ENCODE measurements at regions not wholly inside any gene's neighbourhood (a gene's known extent, or its start where the extent isn't known, plus 50 kb on each side); places are given as distances from the start of the nearest gene placed in this dataset.
"Not testable (repeated sequence)": the region's sequence is repeated elsewhere in the genome, so short reads cannot be mapped to it uniquely, and the experiment has no call there.

DNA sequence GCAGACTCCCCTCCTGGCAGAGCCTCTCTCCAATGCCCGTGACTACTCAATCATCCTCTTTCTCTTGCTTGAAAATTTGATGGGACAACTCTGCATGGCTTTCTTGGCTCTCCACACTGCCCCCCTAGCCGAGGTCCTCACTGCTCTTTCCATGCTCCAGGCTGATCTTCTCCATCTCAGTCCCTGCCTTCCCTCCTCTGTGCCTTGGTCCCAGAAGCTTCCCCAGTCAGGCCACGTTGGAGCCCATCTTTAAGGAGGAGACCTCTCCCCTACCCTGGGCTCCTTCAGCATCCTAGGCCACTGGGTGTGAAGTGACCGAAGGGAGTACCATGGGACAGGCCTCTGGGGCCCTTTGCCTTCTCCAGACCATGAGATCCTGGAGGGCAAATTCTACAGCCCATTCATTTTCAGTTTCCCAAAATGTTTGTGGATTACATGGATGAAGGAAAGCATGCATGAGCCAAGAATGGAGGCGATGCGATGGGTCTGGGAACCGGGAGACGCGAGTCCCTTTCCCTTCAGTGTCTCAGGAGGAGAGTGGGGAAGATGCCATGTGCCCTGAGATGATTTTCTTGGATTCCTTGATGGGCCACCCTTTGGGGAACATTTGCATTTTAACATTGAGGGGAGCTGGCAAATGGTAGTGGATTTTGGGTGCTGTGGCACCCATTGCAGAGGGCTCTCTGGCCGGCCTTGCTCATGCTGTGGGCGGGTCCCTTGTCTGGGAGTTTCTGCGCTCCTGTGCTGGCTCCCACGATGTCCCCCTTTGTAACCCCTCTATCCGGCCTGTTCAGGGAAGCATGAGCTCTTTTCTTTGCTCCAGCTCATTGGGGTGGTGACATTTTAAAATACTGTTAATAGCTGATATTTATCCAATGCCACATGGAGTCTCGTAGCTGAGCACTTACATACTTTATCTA, 376.6 kb downstream of the RPS24 start:
- peaks cover 1 to 9% (median 7%) of the 10 kb centered on the region in 3 donors for H3K27me3 Mint-ChIP-seq (ENCODE audit: low read depth in 3 of 3)
- no peak overlapping the region for H3K27ac Mint-ChIP-seq
- DNase-seq = no peak
- H3K36me3 Mint-ChIP-seq = no peaks in the 10 kb centered on the region
- peaks cover 14 to 20% of the 10 kb centered on the region in 2 donors for H3K4me1 Mint-ChIP-seq
- H3K9me3 Mint-ChIP-seq = no peaks in the 10 kb centered on the region
- H3K4me3 Mint-ChIP-seq = no peak overlapping the region

DNA sequence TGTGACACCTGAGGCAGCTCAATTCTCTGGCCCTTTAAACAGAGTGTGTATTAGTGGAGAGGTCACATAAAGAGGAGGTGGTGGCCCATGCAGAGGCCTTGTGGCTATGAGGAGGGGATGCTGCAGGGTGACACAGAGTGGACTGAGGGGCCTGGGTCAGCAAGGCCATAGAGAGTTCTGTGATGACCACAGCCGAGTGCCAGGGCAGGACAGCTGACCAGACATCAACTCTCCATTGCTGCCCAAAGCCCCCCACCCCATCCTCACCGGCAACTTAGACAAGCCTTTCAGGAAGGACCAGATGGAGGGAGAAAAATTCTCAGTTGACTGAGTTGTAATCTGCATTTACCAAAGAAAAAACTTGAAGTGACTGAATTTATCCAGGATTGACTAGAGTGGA, 378.1 kb downstream of the RPS24 start:
- no peak overlapping the region for H3K27ac Mint-ChIP-seq
- DNase-seq = no peak
- H3K9me3 Mint-ChIP-seq = no peaks in the 10 kb centered on the region
- no peak overlapping the region for H3K4me3 Mint-ChIP-seq
- H3K4me1 Mint-ChIP-seq = peaks cover 10 to 14% of the 10 kb centered on the region in 2 donors
- H3K36me3 Mint-ChIP-seq = no peaks in the 10 kb centered on the region
- peaks cover 0 to 6% (median 3%) of the 10 kb centered on the region in 3 donors for H3K27me3 Mint-ChIP-seq (ENCODE audit: low read depth in 3 of 3)

DNA sequence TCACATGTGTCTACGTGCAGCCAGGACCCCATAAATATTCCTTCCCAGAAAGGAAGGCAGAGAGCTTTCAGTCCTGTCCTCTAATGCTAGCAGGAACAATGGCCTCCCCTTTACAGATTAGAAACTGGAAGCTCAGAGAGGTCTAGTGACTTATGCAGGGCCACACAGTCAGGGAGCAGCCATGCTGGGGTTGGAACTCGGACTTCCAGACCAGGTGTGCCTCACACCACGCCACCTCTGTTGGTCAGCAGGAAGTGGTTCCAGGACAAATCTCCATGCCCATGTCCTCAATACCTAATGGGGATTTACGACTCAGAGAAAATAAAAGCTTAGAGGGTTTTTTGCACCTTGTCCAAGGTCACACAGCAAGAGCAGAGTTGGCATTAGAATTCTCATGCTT, 378.9 kb downstream of the RPS24 start:
- DNase-seq = no peak
- Mint-ChIP-seq H3K4me1 (peaks cover 6% of the 10 kb centered on the region in 2 donors), H3K27me3 (ENCODE audit: low read depth in 3 of 3) (peaks cover 0 to 4% (median 2%) of the 10 kb centered on the region in 3 donors), H3K4me3 (no peak overlapping the region), H3K36me3 (no peaks in the 10 kb centered on the region), H3K27ac (no peak overlapping the region), H3K9me3 (no peaks in the 10 kb centered on the region)

DNA sequence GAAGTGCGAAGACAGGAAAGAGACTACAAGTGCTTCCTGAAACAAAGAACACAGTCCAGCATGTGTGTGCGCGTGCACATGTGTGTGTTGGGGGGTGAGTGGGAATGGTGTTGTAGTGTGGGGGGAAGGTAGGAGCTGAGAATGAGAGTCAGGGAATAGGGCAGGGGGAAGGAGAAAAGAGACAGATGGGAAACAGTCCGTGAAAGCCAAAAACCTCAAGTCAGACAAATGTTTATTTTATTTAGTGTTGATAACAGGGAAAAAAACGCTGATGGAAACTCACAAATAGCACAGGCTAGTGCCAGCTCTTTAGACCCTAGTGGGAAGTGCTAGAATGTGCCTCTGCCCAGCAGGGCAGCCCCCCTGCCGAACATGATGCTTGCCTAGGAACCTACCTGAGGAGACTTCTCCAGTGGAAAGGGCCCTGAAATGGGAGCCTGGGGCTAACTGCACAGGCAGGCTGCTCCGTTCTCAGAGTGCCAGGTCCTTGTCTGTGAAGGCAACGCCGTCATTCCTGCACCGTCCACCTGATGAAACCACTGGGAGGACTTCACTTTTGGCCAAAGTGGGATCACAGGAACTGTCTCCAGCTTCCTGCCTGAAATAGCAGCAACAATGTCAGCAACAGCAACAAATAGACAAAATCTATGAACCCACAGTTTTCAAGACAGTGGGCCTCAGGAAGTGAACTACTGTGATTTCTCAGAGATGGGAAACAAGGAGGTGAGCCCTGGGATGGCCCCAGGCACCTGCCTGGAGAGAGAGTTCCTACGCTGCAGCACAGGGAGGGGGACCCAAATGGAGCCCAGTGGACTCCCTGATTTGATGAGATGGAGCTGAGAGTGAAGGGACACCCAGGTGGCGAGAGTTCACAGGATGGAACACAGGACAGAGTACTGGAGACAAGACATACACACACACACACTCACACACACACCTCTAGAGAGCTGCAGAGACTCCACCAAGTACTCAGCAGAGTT, 379.7 kb downstream of the RPS24 start:
- H3K27me3 Mint-ChIP-seq (ENCODE audit: low read depth in 3 of 3) = peaks cover 0 to 4% (median 2%) of the 10 kb centered on the region in 3 donors
- DNase-seq = no peak
- no peak overlapping the region for H3K27ac Mint-ChIP-seq
- no peaks in the 10 kb centered on the region for H3K4me1 Mint-ChIP-seq
- H3K4me3 Mint-ChIP-seq = no peak overlapping the region
- no peaks in the 10 kb centered on the region for H3K36me3 Mint-ChIP-seq
- H3K9me3 Mint-ChIP-seq = no peaks in the 10 kb centered on the region

DNA sequence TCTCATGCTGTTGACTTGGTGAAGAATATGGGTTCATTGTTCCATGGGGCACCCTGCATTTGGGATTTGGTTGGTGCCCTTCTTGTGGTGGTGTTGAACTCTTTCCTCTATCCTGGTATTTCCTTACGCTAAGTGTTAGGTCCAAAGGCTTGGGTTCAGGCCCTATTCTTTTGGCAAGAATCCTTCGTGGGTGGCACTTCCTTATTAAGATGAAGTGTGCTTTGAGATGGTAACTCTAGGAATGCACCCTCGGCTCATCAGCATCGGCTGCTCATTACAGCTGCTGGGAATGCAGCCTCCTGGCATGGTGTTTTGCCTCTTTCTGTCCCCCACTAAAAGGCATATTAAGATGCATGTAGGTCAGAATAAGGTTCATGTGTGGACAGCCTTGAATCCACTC, 380.7 kb downstream of the RPS24 start:
- Mint-ChIP-seq H3K36me3 (no peaks in the 10 kb centered on the region), H3K4me3 (no peak overlapping the region), H3K4me1 (no peaks in the 10 kb centered on the region), H3K27ac (no peak overlapping the region), H3K27me3 (ENCODE audit: low read depth in 3 of 3) (peaks cover 0 to 4% (median 2%) of the 10 kb centered on the region in 3 donors), H3K9me3 (no peaks in the 10 kb centered on the region)
- DNase-seq = no peak

DNA sequence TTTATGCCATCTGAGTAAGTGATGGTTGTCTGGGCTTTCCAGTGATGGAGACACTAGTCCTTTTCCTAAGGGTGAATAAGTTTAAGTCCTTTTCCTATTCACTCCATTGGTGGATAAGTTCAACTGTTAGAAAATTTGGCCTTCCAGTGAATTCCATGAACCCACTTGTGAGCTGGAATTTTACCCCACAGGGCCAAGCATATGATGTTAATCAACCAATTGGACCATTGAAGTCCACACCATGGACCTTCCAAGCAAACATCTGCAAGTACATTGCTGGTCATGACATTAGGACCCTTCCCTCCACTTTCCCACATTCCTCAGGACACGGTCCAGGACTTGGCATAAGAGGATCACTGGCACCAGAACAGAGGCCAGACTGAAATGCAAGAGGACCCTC, 381.4 kb downstream of the RPS24 start:
- H3K36me3 Mint-ChIP-seq = no peaks in the 10 kb centered on the region
- no peaks in the 10 kb centered on the region for H3K9me3 Mint-ChIP-seq
- H3K27ac Mint-ChIP-seq = no peak overlapping the region
- no peak for DNase-seq
- no peaks in the 10 kb centered on the region for H3K4me1 Mint-ChIP-seq
- no peak overlapping the region for H3K4me3 Mint-ChIP-seq
- peaks cover 0 to 4% (median 2%) of the 10 kb centered on the region in 3 donors for H3K27me3 Mint-ChIP-seq (ENCODE audit: low read depth in 3 of 3)

DNA sequence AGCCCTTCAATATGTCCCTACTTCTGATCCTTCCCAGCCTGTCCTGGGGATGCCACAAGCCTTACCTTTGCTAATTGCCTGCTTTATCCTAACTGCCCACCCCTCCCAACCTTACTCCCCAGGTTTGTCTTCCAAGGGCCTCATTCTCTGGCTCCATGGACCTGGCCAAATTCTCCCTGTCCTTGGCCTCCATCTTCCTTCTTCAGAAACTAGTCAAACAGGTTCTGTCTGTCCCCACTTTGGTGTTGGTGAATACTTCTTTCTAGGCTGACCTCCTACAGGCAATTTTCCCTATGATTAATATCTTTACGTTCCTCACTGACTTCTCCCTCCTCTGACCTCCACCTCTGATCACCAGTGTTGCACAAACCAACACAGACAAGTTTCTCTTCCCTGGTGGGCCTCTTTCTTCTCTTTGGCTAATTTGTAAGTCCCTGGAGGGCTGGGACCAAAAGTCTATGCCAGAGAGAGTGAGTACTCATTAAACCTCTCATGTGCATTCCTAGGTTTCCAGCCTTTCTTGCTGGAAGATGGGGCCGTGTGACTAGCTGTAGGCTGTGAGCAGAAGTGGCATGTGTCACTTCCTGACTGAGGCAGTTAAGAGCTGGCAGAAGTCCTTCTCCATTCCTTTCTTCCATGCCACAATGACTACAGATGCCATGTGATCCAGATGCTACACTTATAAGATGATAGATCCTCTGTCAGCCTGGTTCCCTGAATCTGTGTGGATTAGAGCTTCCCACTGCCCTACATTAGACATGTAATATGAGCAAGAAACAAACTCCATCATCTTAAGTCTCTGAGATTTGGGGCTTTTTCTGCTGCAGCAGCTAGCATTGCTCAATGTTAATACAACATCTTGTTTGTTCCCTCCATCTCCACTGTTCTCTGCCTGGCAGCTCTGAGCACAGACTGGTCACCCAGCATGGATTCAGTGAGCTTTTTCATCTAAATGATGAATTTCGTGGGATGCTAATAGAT, 382.7 kb downstream of the RPS24 start:
- DNase-seq = no peak
- Mint-ChIP-seq H3K27me3 (ENCODE audit: low read depth in 3 of 3) (peaks cover 2 to 4% (median 3%) of the 10 kb centered on the region in 3 donors), H3K36me3 (no peaks in the 10 kb centered on the region), H3K4me3 (no peak overlapping the region), H3K27ac (no peak overlapping the region), H3K4me1 (no peaks in the 10 kb centered on the region), H3K9me3 (no peaks in the 10 kb centered on the region)

DNA sequence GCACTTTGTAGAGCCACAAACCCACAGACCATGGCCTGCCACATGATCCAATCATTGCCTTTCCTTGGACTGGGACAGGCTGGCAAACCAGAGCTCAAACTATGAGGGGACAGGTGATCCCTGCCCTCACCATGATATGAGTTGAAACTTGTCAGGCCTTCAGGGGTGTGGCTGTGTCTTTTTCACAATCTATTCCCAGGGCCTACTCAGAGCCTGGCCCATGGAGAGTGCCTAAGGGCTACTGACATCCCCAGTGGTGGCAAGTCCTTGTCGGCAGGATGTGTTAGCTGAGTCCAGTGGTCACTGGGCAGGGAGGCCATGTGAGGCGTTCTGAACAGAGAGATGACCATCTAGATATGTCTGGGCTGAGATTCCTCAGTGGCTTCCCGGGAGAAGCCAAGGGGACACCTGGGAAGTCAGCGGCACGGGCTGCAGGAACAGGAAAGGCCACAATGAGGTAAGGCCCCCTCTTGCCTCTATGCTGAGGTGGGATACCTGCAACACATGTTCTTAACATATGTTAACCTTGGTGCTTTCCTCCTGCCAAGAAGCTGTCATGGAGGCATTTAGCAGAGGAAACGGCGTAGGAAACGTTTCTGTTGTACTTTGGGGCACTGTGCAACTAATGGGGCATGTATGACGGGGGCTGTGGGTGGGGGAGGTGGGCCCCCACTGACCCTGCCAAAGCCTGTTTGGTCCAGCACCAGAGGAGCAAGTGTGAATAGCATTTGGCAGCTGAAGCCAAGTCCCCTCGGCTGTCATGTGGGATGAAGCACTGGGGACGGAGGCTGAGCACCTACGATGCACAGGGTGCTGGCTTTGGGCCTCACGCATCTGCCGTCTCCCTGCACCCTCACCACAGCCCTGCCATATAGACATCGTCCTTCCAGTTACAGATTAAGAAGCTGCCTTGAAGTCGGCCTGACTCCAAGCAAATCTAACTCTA, 384.0 kb downstream of the RPS24 start:
- no peak for DNase-seq
- Mint-ChIP-seq H3K9me3 (no peaks in the 10 kb centered on the region), H3K36me3 (no peaks in the 10 kb centered on the region), H3K4me1 (no peaks in the 10 kb centered on the region), H3K27ac (no peak overlapping the region), H3K27me3 (ENCODE audit: low read depth in 3 of 3) (peaks cover 3 to 5% (median 4%) of the 10 kb centered on the region in 3 donors), H3K4me3 (no peak overlapping the region)

DNA sequence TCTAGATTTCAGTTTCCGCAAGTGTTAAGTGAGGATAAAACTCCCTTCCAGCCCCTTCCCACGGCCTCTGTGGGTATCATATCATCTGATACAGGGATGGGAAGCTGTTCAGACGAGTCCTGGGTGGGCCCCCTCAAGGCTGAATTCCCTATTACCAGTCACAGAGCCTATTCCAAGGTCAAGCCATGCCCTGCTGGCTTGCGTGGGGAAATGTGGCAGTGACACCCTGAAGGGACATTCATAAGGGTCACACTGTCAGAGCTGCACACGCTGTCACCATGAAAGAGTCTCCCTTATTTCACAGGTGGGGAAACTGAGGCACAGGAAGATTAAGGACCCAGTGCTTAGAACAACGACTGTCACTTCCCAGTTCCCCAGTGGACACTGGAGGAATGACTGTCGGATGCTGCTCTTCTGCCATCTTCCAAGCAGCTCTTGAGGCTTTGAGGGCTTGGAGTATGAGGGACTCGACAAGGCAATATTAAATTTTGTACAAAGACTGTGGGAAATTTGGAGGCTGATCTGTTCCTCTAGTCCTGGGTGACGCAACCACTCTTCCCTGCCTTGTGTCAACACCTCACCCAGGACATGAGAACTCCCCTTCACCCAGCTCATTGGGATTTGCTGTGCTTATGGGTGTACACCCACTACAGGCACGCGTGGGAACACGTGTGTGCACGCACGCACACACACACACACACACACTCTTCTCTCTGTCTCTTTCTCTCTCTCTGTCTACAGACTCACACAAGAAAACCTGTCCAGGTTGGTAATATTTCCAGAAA, 386.0 kb downstream of the RPS24 start:
- Mint-ChIP-seq H3K9me3 (peaks cover 0 to under 1% (median 0%) of the 10 kb centered on the region in 6 donors), H3K36me3 (no peaks in the 10 kb centered on the region), H3K27me3 (ENCODE audit: low read depth in 3 of 3) (peaks cover 2 to 5% (median 3%) of the 10 kb centered on the region in 3 donors), H3K27ac (no peak overlapping the region), H3K4me3 (no peak overlapping the region), H3K4me1 (no peaks in the 10 kb centered on the region)
- no peak for DNase-seq

DNA sequence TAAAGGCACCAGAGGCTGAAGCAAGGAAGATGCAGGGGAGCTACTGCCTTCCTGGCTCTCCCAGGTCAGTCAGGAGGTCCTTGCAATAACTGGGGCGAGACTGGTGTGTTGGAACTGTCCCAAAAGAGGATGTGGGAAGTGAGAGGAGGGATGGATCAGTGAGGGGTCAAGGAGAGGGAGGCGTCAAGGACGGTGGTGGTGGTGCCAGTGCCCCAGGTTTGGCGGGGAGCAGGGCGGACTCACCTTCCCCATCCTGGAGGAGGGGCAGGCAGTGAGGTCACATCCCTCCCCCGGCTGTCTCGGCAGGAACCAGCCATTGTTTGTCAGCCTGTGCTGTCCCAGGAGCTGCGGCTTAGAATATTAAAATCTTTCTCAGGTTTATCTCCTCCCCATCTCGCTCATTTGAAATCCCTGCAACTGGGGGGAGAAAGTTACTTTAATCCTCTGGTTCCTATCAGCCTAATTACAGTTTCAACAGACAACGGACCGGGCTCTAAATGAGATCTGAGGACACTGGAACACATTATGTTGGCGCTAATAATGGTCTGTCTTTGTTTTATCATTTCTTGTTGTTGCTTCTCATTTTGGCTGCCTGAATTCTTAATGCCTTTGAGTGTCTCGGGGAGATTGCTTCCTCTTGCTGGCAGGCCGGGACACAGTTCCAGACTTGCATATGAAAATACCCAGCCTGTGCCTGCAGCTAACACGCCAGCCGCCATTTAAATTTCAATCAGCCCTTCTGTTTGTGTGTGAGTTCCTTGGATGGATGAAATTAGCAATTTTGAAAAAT, 387.5 kb downstream of the RPS24 start:
- no peak overlapping the region for H3K27ac Mint-ChIP-seq
- H3K36me3 Mint-ChIP-seq = no peaks in the 10 kb centered on the region
- H3K9me3 Mint-ChIP-seq = peaks cover 0 to 12% (median 3%) of the 10 kb centered on the region in 6 donors
- H3K4me3 Mint-ChIP-seq = no peak overlapping the region
- no peaks in the 10 kb centered on the region for H3K4me1 Mint-ChIP-seq
- no peak for DNase-seq
- H3K27me3 Mint-ChIP-seq (ENCODE audit: low read depth in 3 of 3) = peaks cover 1 to 5% (median 3%) of the 10 kb centered on the region in 3 donors

DNA sequence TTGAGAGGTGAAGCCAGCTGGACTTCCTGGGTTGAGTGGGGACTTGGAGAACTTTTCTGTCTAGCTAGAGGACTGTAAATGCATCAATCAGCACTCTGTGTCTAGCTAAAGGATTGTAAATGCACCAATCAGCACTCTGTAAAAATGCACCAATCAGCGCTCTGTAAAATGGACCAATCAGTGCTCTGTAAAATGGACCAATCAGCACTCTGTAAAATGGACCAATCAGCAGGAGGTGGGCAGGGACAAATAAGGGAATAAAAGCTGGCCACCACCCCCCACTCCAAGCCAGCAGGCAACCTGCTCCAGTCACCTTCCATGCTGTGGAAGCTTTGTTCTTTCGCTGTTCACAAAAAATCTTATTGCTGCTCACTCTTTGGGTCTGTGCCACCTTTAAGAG, 390.4 kb downstream of the RPS24 start:
- not testable (repeated sequence) for H3K36me3 Mint-ChIP-seq; H3K27ac Mint-ChIP-seq; H3K4me3 Mint-ChIP-seq; H3K4me1 Mint-ChIP-seq; DNase-seq; H3K27me3 Mint-ChIP-seq (ENCODE audit: low read depth in 3 of 3)
- H3K9me3 Mint-ChIP-seq = peaks cover 0 to 12% (median 3%) of the 10 kb centered on the region in 6 donors
